ENCODE measurements at regions not wholly inside any gene's neighbourhood (a gene's known extent, or its start where the extent isn't known, plus 50 kb on each side); places are given as distances from the start of the nearest gene placed in this dataset.

GRCh38 chr7:115449689-115450088, 527.8 kb downstream of the MDFIC start:
- DNase-seq = peak; percentile 84

- DNase-seq = no peak
Observed at GRCh38 chr7:115447495-115447894, 525.6 kb downstream of the MDFIC start.

- no peak for DNase-seq
Observed at GRCh38 chr7:115441033-115441432, 519.1 kb downstream of the MDFIC start.

GRCh38 chr7:115435178-115435577, 513.3 kb downstream of the MDFIC start:
- DNase-seq = no peak

- DNase-seq = no peak
Observed at GRCh38 chr7:115429918-115430317, 508.0 kb downstream of the MDFIC start.

GRCh38 chr7:115417662-115418061, 495.8 kb downstream of the MDFIC start:
- no peak for DNase-seq

- DNase-seq = no peak
Observed at GRCh38 chr7:115410972-115411686, 489.2 kb downstream of the MDFIC start.

GRCh38 chr7:115410434-115410820, 488.5 kb downstream of the MDFIC start:
- no peak for DNase-seq

- DNase-seq = peak; percentile 80
Observed at GRCh38 chr7:115409682-115410433, 488.0 kb downstream of the MDFIC start.

- DNase-seq = no peak
Observed at GRCh38 chr7:115406219-115406618, 484.3 kb downstream of the MDFIC start.

- no peak for DNase-seq
Observed at GRCh38 chr7:115387137-115387536, 465.2 kb downstream of the MDFIC start.

- no peak for DNase-seq
Observed at GRCh38 chr7:115379321-115379720, 457.4 kb downstream of the MDFIC start.

- DNase-seq = no peak
Observed at GRCh38 chr7:115368998-115369397, 447.1 kb downstream of the MDFIC start.

- DNase-seq = no peak
Observed at GRCh38 chr7:115363916-115364315, 442.0 kb downstream of the MDFIC start.

GRCh38 chr7:115359955-115360354, 438.1 kb downstream of the MDFIC start:
- DNase-seq = no peak

- no peak for DNase-seq
Observed at GRCh38 chr7:115359119-115359518, 437.2 kb downstream of the MDFIC start.

- no peak for DNase-seq
Observed at GRCh38 chr7:115357703-115357999, 435.8 kb downstream of the MDFIC start.

- DNase-seq = no peak
Observed at GRCh38 chr7:115356999-115357702, 435.3 kb downstream of the MDFIC start.

- no peak for DNase-seq
Observed at GRCh38 chr7:115356139-115356746, 434.3 kb downstream of the MDFIC start.

- no peak for DNase-seq
Observed at GRCh38 chr7:115354925-115355324, 433.0 kb downstream of the MDFIC start.

- no peak for DNase-seq
Observed at GRCh38 chr7:115352375-115352774, 430.5 kb downstream of the MDFIC start.

- no peak for DNase-seq
Observed at GRCh38 chr7:115350764-115351163, 428.9 kb downstream of the MDFIC start.

- DNase-seq = no peak
Observed at GRCh38 chr7:115349635-115350034, 427.7 kb downstream of the MDFIC start.

- no peak for DNase-seq
Observed at GRCh38 chr7:115346685-115347084, 424.8 kb downstream of the MDFIC start.

Measured in NCI-H524 treated with DMSO at 0.1 percent for 48 hours (cell line).